HG03575 (cell line): ENCODE measurements at regions not wholly inside any gene's neighbourhood (a gene's known extent, or its start where the extent isn't known, plus 50 kb on each side); places are given as distances from the start of the nearest gene placed in this dataset.

Experiments used
- ATAC-seq: cut with Tn5 transposase; IDR thresholded peaks from one replicate; pipeline ENCODE4 v1.9.1; 2021; ENCODE audit not compliant: unreplicated experiment, insufficient number of reproducible peaks, low FRiP score; ENCODE audit errors: extremely low read depth

DNA sequence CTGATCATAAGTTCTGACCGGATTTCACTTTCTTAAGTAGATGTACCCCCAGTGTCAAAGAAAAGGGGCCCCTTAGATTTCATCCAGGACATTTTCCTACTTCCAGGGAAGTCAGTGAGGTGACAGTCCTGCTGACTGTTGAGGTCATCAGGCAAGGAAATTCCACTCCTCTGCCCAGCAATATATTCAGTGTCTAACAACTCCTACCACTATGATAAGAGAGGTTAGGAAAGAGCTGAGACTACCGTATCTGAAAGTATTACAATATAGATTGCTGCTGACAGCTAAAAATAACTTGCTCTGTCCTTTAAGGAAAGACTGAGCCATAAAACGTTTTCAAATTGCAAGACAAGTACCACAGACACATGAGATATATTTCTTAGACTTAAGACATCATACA, 325.1 kb downstream of the EFNB2 start:
- ATAC-seq = no peak

DNA sequence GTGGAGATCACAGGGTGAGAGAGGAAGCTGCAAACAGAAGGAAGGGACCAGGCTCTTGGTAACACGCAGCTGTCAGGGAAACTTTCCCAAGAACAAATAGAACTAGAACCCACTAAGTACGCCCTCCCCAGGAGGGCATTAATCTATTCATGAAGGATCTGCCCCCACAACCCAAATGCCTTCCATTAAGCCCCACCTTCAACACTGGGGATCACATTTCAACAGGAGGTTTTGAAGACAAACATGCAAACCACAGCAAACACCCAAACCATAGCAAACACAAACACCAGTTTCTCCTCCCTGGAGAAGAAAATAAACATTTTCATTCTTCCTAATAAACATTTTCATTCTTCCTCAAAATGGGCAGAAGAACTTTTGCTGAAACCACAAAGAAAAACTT, 329.6 kb downstream of the EFNB2 start:
- ATAC-seq = no peak

DNA sequence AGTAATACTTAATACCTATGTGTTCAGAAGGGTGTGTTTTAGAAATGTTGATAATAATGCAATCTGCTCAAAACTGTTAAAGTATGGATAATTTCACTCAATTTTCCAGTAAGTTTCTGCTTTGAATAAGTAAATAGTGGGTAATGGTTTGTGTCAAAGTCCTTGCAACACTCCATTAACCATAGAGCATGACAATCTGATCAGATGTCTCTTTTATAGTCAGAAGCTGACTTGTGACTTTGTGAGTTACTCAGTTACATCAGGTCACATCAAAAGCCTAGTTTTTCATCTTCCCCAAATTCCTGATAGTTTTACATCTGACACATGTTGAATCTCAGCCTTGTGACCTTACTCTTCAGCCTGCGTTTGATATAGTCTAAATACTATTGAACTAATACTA, 338.0 kb downstream of the EFNB2 start:
- ATAC-seq = no peak

DNA sequence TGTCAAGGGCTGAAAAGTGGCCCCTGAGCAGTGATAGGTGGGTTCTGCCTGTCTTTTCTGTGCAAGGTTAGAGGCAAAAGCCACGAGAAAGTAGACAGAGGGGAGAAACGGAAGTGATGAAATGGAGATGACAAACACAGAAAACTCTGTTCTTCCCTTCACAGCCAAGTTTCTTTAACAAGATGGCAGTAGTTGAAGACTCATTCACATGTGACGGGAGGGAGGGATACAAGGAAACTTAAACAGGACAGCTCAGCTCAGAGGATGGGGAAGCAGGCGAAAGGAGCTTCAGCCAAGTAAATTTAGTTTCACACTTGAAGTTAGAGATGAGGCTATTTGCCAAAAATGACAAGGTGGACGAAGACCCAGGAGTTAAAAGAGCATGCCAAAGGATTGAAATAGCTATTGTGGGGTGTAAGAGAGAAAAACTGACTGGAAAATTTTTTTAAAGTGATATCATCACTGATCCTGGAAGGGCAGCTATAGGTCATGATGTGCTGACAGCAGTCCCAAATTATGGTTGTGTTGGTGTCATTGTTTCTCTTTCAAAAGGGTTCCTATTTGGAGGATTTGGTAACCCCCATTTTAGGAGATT, 347.9 kb downstream of the EFNB2 start:
- ATAC-seq = no peak

GRCh38 chr13:106187101-106187500, 348.4 kb downstream of the EFNB2 start:
- no peak for ATAC-seq

DNA sequence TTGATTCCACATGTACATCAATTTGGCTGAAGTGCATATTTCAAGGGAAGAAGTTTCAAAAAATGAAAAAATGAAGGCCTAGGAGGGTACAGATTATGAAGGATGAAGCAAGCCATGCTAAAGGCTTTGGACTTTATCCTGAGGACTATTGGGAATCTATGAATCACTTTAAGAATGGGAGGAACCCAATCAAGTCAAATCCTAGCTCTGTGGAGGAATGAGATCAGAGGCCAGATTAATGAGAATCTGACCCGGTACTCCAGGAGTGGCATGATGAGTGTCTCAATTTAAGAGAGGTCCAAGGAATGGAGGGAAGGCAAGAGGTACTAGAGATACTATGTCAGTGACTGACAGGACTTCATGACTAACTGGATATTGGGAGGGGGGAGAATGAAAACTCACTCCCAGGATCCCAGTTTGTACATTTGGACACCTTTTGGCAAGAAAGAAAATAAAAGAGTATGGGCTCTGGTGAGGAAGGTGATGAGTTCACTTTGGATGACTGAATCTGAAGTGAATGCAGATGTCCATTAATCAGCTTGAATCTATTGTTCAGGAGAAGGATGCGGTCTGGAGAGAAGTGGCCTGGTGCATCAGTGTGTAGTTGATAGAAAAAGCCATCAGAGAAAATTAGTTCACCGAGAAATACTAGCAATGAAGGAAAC, 349.0 kb downstream of the EFNB2 start:
- ATAC-seq = no peak

DNA sequence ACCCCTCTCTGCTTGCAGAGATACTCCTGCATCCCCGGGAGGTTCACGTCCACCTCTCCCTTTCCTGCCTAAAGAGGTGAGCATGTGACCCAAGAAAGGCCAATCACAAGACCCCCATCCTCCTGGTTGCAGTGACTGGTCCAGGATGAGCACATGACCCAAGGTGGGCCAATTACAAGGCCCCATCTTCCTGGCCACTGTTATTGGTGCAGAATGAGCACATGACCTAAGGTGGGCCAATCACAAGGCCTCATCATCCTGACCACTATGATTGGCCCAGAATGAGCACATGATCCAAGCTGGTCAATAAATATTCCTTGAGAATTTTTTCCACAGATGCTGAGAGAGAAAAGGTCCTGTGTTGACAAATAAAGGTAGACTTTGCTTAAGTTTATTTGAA, 350.7 kb downstream of the EFNB2 start:
- no peak for ATAC-seq

DNA sequence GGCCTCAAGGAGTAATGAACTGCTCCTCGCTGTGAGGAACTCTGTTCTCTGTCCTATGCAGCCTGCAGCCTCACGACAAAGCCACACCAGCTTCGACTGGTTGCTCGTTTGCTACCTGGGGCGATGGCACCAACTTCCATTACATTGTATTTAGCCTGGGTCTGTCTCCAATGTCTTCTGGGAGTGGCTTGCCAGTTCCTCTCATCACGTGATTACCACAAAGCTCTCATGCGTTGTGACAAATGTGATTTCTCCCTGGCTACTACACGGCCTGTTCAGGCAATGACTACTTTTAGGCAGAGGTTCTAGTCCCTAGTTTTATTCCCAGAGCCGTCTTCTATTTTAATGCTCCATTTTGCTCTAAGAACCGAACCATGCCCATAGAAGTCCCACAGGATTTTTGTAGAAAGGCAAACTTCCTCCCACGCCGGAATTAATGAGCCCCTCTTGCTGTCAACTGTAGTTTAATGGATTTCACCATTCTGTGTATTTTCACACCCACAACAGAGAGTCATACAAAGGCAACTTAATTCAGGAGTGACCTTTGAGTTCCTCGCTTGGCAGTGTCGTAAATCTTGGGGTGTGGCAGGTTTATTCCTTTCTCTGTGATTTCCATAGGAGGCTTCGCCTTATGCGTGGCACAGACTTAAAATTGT, 351.9 kb downstream of the EFNB2 start:
- ATAC-seq = no peak

DNA sequence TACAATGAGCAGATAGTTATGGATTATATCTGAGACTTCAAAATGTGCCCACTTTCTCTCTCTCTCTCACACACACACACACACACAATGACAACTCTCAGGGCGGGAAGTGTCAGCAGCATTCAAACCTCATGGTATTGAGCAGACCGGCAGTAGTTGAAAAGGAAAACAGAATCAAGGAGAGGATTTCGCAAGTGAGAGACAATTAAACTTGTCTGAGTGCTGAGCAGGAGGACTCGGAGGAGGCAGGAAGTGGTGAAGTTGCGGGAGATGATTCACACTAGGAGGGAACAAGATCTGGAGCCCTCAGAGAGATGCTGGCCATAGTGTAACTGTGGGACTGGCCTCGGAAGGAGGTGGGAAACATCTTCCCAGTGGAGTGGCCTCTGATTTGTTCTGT, 353.1 kb downstream of the EFNB2 start:
- no peak for ATAC-seq

- no peak for ATAC-seq
These were observed 356.6 kb downstream of the EFNB2 start for GRCh38 chr13:106178816-106179215.

DNA sequence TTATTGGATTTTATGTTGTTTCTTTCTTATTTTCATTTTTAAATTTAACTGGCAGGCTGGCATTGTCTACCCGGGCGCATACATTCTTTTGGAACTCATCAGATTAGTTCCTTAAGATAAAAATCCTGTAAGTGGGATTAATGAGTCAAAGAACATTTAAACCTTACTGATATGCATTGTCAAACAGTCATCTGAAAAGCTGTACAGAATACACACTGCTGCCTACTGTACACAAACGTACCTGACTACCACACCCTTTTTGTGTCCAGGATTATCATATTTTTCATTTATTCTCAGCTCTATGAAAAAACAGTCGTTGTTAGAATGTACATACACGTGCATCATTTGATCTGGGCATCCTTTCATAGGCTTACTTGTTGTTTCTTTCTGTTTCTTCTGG, 358.3 kb downstream of the EFNB2 start:
- no peak for ATAC-seq

GRCh38 chr13:106176117-106176516, 359.3 kb downstream of the EFNB2 start:
- ATAC-seq = no peak

DNA sequence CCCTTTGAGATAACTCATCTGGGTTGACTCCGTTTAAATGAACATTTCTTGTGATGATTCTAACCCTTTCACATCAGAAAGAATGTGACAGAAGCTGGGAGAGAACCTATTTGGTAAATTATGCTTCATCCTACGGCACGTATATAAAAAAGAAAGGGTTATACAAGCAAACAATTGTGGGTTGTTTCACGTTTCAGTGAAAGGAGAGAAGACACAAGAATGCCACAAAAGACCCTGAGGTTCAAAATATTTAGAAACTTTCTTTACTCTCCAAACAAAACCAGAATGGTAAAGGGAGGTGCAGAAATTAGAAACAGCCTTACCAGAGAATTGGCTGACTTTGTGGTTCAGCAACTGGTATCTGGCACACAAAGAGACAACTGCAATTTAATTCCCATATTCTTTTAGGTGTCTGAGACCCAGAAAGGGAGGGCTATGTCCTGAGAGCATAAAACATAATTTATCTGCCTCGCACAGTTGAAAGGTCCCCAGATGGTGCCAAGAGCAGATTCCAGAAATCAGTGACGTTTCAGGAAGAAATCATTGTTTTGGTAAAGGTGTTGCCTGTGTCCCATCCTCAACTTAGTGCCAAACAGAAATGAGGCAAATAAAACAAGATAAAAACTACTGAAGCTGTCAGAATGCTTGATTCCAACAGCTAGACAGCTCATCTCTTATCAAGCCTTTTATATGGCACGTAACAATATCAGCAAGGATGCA, 361.4 kb downstream of the EFNB2 start:
- ATAC-seq = no peak

DNA sequence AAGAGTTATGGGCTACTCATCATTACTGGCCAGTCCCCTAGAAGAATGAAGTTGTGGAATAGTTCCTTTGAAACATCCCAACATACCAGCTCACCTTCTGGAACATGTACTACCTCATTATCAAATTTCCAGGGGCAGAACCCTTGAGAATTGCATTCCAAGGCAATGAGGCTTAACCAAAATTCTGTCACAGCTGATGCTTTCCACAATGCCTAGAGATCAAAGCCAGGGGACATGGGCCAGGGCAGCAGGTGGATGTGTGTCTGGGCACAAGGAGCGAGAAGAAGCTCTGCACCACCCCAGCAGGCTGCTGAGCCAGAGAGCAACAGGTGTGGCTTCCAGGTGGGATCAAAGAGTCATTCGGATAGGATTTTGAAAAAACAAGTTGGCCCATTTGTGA, 362.1 kb downstream of the EFNB2 start:
- ATAC-seq = no peak

DNA sequence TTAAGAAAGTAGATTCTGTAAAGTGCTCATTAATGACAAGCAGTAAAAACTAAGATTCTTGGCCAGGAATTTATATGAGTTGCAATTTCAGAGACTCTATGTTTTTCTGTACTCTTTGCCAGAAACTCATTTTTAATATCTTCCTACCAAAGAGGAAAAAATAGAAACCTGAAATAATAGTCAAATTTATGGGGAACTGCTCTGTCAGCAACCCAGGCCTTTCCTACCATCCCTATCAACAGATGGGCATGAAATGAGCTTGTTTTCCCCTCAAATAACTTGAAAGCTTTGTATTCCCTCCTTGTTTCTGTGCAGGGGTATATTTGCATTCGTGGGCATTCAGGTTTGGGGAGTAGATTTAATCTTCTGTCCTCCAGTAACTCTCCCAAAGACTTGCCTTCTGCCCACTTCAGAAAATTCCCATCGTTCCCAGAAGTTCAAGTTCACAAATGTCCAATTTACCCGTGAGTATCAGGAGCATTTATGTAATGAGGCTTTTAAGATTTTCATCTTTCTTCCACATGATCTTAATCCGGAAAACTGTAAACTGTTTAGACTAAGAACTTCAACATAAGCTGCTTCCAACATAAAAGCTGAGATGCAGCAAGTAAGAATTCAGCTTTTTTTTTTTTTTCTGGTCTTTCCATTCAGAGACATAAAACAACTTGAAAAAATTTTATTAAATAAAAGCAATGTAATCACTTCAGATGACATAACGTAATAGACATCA, 363.1 kb downstream of the EFNB2 start:
- no peak for ATAC-seq

- no peak for ATAC-seq
These were observed 372.0 kb downstream of the EFNB2 start for GRCh38 chr13:106163426-106163825.

- no peak for ATAC-seq
These were observed 374.3 kb downstream of the EFNB2 start for GRCh38 chr13:106161146-106161545.

GRCh38 chr13:106159295-106160195, 375.9 kb downstream of the EFNB2 start:
- ATAC-seq = no peak
